Loucy (cell line): ENCODE measurements at regions not wholly inside any gene's neighbourhood (a gene's known extent, or its start where the extent isn't known, plus 50 kb on each side); places are given as distances from the start of the nearest gene placed in this dataset.

Source experiments
- H2AFZ ChIP-seq: fragments of 200-600 bp; sonication (generic); 2 replicates; pipeline ENCODE4 v1.6.0; 2016; ENCODE audit warnings: antibody characterized with exemption, mild to moderate bottlenecking, low read length, moderate library complexity
- H3F3A ChIP-seq: fragments of 200-600 bp; 2 replicates; pipeline ENCODE4 v1.6.0; 2016; ENCODE audit warnings: antibody characterized with exemption, low read depth, mild to moderate bottlenecking
- H3K27me3 ChIP-seq: fragments of 200-600 bp; sonication (generic); 2 replicates; pipeline ENCODE4 v1.6.1; 2014; ENCODE audit warnings: low read length, mild to moderate bottlenecking; ENCODE audit not compliant: insufficient read depth, poor library complexity, severe bottlenecking
- H3K36me3 ChIP-seq: fragments of 200-600 bp; sonication (generic); 2 replicates; pipeline ENCODE4 v1.6.1; 2016; ENCODE audit warnings: low read length; ENCODE audit not compliant: insufficient read depth
- H3K4me1 ChIP-seq: fragments of 200-600 bp; sonication (generic); 2 replicates; pipeline ENCODE4 v1.5.1; 2014; ENCODE audit warnings: low read length, mild to moderate bottlenecking; ENCODE audit not compliant: insufficient read depth, poor library complexity, severe bottlenecking
- H3K4me2 ChIP-seq: fragments of 200-600 bp; sonication (generic); 2 replicates; pipeline ENCODE4 v1.6.0; 2014; ENCODE audit warnings: antibody characterized with exemption, low read length, low read depth, mild to moderate bottlenecking; ENCODE audit not compliant: poor library complexity, severe bottlenecking
- H3K4me3 ChIP-seq: fragments of 200-600 bp; sonication (generic); 2 replicates; pipeline ENCODE4 v1.5.1; 2014; ENCODE audit warnings: low read length, mild to moderate bottlenecking, mixed read lengths; ENCODE audit not compliant: poor library complexity, severe bottlenecking
- H3K79me2 ChIP-seq: fragments of 200-600 bp; sonication (generic); 2 replicates; pipeline ENCODE4 v1.6.1; 2014; ENCODE audit warnings: low read length; ENCODE audit not compliant: insufficient read depth
- H3K9ac ChIP-seq: fragments of 200-600 bp; sonication (generic); 2 replicates; pipeline ENCODE4 v1.6.0; 2014; ENCODE audit warnings: mild to moderate bottlenecking, low read depth, low read length, moderate library complexity; ENCODE audit not compliant: poor library complexity, severe bottlenecking
- H3K9me2 ChIP-seq: fragments of 200-600 bp; sonication (generic); replicated peaks from 2 replicates; pipeline ENCODE4 v1.6.1; 2016; ENCODE audit warnings: low read depth, low read length, mixed read lengths
- H3K9me3 ChIP-seq: fragments of 200-600 bp; sonication (generic); 2 replicates; pipeline ENCODE4 v1.6.1; 2014; ENCODE audit warnings: mild to moderate bottlenecking, antibody characterized with exemption, low read length, low read depth; ENCODE audit not compliant: insufficient read depth
- H4K20me1 ChIP-seq: fragments of 200-600 bp; sonication (generic); 2 replicates; pipeline ENCODE4 v1.6.0; 2014; ENCODE audit warnings: antibody characterized with exemption, low read length, mild to moderate bottlenecking; ENCODE audit not compliant: insufficient read depth, poor library complexity, severe bottlenecking
- EZH2phosphoT487 ChIP-seq: fragments of 200-600 bp; IDR thresholded peaks from 2 replicates; pipeline ENCODE4 v1.6.1; 2018; ENCODE audit warnings: antibody characterized with exemption, mild to moderate bottlenecking, moderate library complexity, borderline replicate concordance
- TF ChIP-seq, protein P1 (sequence below): fragments of 200-600 bp; sonication (generic); conservative IDR thresholded peaks from 2 replicates; pipeline ENCODE4 v1.5.1; 2014; ENCODE audit warnings: mild to moderate bottlenecking, antibody characterized with exemption, low read length

DNA sequence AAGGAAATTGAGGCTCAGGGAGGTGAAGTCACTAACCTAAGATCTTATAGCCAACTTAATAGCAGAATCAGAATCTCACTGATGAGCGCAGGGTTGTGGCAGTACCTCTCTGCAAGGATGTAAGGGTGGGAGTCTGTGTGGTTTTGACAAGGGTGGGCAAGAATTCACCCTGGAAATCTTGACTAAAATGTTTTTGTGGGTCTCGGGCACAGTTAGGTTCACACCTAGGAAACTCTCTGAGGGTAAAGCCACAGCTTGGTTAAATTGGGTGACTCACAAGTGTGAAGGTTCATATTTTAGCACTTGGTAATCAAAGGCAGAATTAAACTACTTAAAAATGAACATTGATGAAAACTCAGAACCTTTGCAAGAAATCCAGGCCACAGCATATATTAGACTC is 178.2 kb upstream of the EOMES start:
- no peak overlapping the region for H2AFZ ChIP-seq
- H3K9me3 ChIP-seq = no peaks in the 10 kb centered on the region
- peaks cover 10% of the 10 kb centered on the region for H3F3A ChIP-seq
- H3K79me2 ChIP-seq = no peaks in the 10 kb centered on the region
- H3K9me2 ChIP-seq = no peaks in the 10 kb centered on the region
- H3K36me3 ChIP-seq = no peaks in the 10 kb centered on the region
- H3K27me3 ChIP-seq = no peaks in the 10 kb centered on the region
- no peak overlapping the region for H3K9ac ChIP-seq
- H3K4me2 ChIP-seq = no peak overlapping the region
- TF ChIP-seq, protein P1, sequence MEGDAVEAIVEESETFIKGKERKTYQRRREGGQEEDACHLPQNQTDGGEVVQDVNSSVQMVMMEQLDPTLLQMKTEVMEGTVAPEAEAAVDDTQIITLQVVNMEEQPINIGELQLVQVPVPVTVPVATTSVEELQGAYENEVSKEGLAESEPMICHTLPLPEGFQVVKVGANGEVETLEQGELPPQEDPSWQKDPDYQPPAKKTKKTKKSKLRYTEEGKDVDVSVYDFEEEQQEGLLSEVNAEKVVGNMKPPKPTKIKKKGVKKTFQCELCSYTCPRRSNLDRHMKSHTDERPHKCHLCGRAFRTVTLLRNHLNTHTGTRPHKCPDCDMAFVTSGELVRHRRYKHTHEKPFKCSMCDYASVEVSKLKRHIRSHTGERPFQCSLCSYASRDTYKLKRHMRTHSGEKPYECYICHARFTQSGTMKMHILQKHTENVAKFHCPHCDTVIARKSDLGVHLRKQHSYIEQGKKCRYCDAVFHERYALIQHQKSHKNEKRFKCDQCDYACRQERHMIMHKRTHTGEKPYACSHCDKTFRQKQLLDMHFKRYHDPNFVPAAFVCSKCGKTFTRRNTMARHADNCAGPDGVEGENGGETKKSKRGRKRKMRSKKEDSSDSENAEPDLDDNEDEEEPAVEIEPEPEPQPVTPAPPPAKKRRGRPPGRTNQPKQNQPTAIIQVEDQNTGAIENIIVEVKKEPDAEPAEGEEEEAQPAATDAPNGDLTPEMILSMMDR = no peak
- TF ChIP-seq EZH2phosphoT487 = no peak
- peaks cover 22% of the 10 kb centered on the region for H3K4me1 ChIP-seq
- no peaks in the 10 kb centered on the region for H4K20me1 ChIP-seq
- no peak overlapping the region for H3K4me3 ChIP-seq

DNA sequence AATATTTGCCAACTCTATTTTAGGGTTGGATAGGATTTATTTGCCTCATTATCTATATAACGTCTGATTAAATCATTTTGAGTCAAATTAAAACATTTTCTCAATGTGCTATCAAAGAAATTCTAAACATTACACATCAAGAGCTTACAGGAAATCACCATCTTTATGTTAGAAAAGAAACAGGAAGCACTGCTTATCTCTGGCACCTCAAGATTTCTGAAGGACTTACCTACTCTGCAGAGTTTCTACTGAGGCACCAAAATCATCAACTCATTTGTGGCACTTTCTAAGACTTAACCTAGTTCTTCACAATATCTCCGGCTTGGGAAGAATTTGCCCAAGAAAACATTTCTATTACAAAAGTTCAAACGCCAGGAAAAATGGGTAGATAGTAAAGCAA is 181.3 kb upstream of the EOMES start:
- Histone ChIP-seq H3K36me3 (no peaks in the 10 kb centered on the region), H3K79me2 (no peaks in the 10 kb centered on the region), H3K9me2 (no peaks in the 10 kb centered on the region), H3K4me1 (peaks cover 36% of the 10 kb centered on the region), H2AFZ (peak overlapping the region; percentile 9; the same call in 1 of the 2 replicates), H4K20me1 (no peaks in the 10 kb centered on the region), H3K4me3 (peak overlapping the region; percentile 37), H3F3A (peaks cover 10% of the 10 kb centered on the region), H3K9me3 (no peaks in the 10 kb centered on the region), H3K4me2 (peak overlapping the region; percentile 58), H3K27me3 (no peaks in the 10 kb centered on the region), H3K9ac (no peak overlapping the region)
- TF ChIP-seq, protein P1 = no peak
- TF ChIP-seq EZH2phosphoT487 = no peak

DNA sequence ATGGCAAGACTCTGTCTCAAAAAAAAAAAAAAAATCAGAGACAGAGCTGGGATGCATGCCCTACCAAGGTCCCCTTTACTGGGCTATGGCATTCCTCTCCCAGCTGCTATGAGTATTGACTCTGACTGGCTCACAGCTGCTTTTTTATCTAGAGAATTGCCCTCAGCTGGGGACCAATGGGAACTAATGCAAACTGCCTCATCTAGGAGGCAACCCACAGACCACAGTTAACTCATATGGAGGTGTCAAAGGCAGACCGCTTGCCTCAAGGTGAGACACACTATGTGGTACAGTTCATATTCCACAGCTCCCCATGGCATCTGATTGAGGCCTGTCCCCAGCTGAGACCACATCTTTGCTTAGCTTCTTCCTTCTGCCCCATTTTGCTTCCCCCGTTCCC is 183.5 kb upstream of the EOMES start:
- Histone ChIP-seq H3K27me3 (no peaks in the 10 kb centered on the region), H2AFZ (no peak overlapping the region), H3K4me3 (no peak overlapping the region), H4K20me1 (no peaks in the 10 kb centered on the region), H3K4me2 (no peak overlapping the region), H3F3A (peaks cover 10% of the 10 kb centered on the region), H3K9me3 (no peaks in the 10 kb centered on the region), H3K36me3 (no peaks in the 10 kb centered on the region), H3K4me1 (peaks cover 40% of the 10 kb centered on the region), H3K79me2 (no peaks in the 10 kb centered on the region), H3K9me2 (no peaks in the 10 kb centered on the region), H3K9ac (no peak overlapping the region)
- TF ChIP-seq, protein P1 = no peak
- TF ChIP-seq EZH2phosphoT487 = no peak
